B cell (primary cell): ENCODE measurements at regions not wholly inside any gene's neighbourhood (a gene's known extent, or its start where the extent isn't known, plus 50 kb on each side); places are given as distances from the start of the nearest gene placed in this dataset.

Experiments
- ATAC-seq: fragments of 200-7000 bp; cut with Tn5 transposase; one replicate; pipeline ENCODE4 v1.10.0; 2021; ENCODE audit warnings: low read depth, mild to moderate bottlenecking, moderate number of reproducible peaks, moderate library complexity
- CTCF ChIA-PET: fragments of 350-600 bp; sonication (Branson Sonifier 250); formaldehyde crosslinking; loops from one replicate; lab custom pipeline; 2021; ENCODE audit warnings: antibody characterized with exemption, inconsistent platforms; lab: Charles Lee
- POLR2A ChIA-PET: fragments of 350-600 bp; sonication (Branson Sonifier 250); formaldehyde crosslinking; loops from one replicate; lab custom pipeline; 2021; ENCODE audit warnings: antibody characterized with exemption; lab: Charles Lee
- DNase-seq: peaks from one replicate; pipeline ENCODE4 v3.0.0; 2013
- H2AFZ ChIP-seq: 2 replicates; pipeline ENCODE4 v1.6.1; 2012; ENCODE audit warnings: mild to moderate bottlenecking, low read depth, low read length; ENCODE audit not compliant: insufficient read depth, poor library complexity, severe bottlenecking
- H3K27ac ChIP-seq, 2 donors: 1 replicate in 1 of 2; 2 replicates in 1 of 2; pipeline ENCODE4 v1.5.1; 2012 to 2013; ENCODE audit warnings: low read length in 2 of 2, mild to moderate bottlenecking in 2 of 2, moderate library complexity in 1 of 2
- H3K27me3 ChIP-seq, 4 experiments: fragments of 200-600 bp in 1 of 4; sonication (generic) in 1 of 4; replicated peaks in 1 of 4; 1 replicate in 2 of 4; 2 replicates in 2 of 4; pipeline versions ENCODE4 v1.6.1 to v1.7.0; 2013 to 2016; ENCODE audit warnings: low read length in 3 of 4, mild to moderate bottlenecking in 2 of 4, mixed read lengths in 1 of 4, moderate library complexity in 1 of 4; ENCODE audit not compliant: insufficient read depth in 4 of 4, control insufficient read depth in 3 of 4; ENCODE audit errors: control extremely low read depth in 1 of 4
- H3K36me3 ChIP-seq, 2 experiments: replicated peaks in 1 of 2; 1 replicate in 1 of 2; 2 replicates in 1 of 2; pipeline versions ENCODE4 v1.6.1 to v1.7.1; 2013; ENCODE audit warnings: low read length in 1 of 2; ENCODE audit not compliant: insufficient read depth in 2 of 2, control insufficient read depth in 1 of 2; ENCODE audit errors: control extremely low read depth in 1 of 2, extremely low read depth in 1 of 2
- H3K4me1 ChIP-seq, 2 donors: fragments of 200-600 bp in 1 of 2; sonication (generic) in 1 of 2; 1 replicate in 1 of 2; 2 replicates in 1 of 2; pipeline versions ENCODE4 v1.5.1 to v1.6.1; 2013 to 2017; ENCODE audit warnings: low read length in 2 of 2; ENCODE audit not compliant: control insufficient read depth in 2 of 2, insufficient read depth in 2 of 2
- H3K4me2 ChIP-seq: replicated peaks from 2 replicates; pipeline ENCODE3; 2012; ENCODE audit warnings: mild to moderate bottlenecking, low read depth, low read length; ENCODE audit not compliant: poor library complexity, severe bottlenecking
- H3K4me3 ChIP-seq, 5 experiments: fragments of 200-600 bp in 1 of 5; sonication (generic) in 1 of 5; 1 replicate in 3 of 5; 2 replicates in 2 of 5; pipeline versions ENCODE4 v1.5.1 to v1.7.0; 2011 to 2016; ENCODE audit warnings: low read length in 4 of 5, mild to moderate bottlenecking in 4 of 5, low read depth in 2 of 5, control low read depth in 1 of 5, moderate library complexity in 1 of 5; ENCODE audit not compliant: insufficient read depth in 1 of 5; ENCODE audit errors: control extremely low read depth in 1 of 5, extremely low read depth in 1 of 5
- H3K79me2 ChIP-seq: fragments of 200-600 bp; sonication (generic); one replicate; pipeline ENCODE4 v1.6.0; 2016; ENCODE audit warnings: low read length; ENCODE audit not compliant: control insufficient read depth, insufficient read depth
- H3K9ac ChIP-seq: fragments of 200-600 bp; sonication (generic); 2 replicates; pipeline ENCODE4 v1.6.1; 2017; ENCODE audit warnings: mild to moderate bottlenecking, low read length, moderate library complexity
- H3K9me3 ChIP-seq, 3 donors: one replicate each; pipeline versions ENCODE4 v1.6.1 to v1.7.1; 2013; ENCODE audit warnings: low read length in 2 of 3; ENCODE audit not compliant: control insufficient read depth in 2 of 3, insufficient read depth in 1 of 3; ENCODE audit errors: control extremely low read depth in 1 of 3
- H4K20me1 ChIP-seq: 2 replicates; pipeline ENCODE4 v1.6.0; 2012; ENCODE audit warnings: mild to moderate bottlenecking, low read length; ENCODE audit not compliant: insufficient read depth, control insufficient read depth, poor library complexity, severe bottlenecking
- H3K27ac Mint-ChIP-seq: one replicate; pipeline ENCODE4 v1.8.0; 2021; ENCODE audit warnings: mixed read lengths
- H3K27me3 Mint-ChIP-seq: one replicate; pipeline ENCODE4 v1.8.0; 2021; ENCODE audit warnings: mixed read lengths
- H3K4me1 Mint-ChIP-seq: one replicate; pipeline ENCODE4 v1.8.0; 2021; ENCODE audit warnings: mixed read lengths
- H3K4me3 Mint-ChIP-seq: one replicate; pipeline ENCODE4 v1.8.0; 2021; ENCODE audit warnings: mixed read lengths
- H3K9me3 Mint-ChIP-seq: one replicate; pipeline ENCODE4 v1.8.0; 2022; ENCODE audit warnings: mixed read lengths; ENCODE audit not compliant: insufficient read depth
- CTCF ChIP-seq: fragments of 200-600 bp; IDR thresholded peaks from one replicate; pipeline ENCODE4 v1.8.0; 2022; ENCODE audit warnings: antibody characterized with exemption, mild to moderate bottlenecking
- EZH2 ChIP-seq: IDR thresholded peaks from 2 replicates; pipeline ENCODE4 v1.6.1; 2012; ENCODE audit warnings: borderline replicate concordance, low read depth, mild to moderate bottlenecking, moderate library complexity, low read length; ENCODE audit not compliant: insufficient read depth, poor library complexity, severe bottlenecking
- WGBS: methylation state at CpG from one replicate; pipeline ENCODE4 v1.1.5; 2013; ENCODE audit warnings: missing lambda C conversion rate; ENCODE audit not compliant: insufficient coverage; 5-methylcytosine and 5-hydroxymethylcytosine counted together
- intact Hi-C: fragments of 100-400 bp; cut with micrococcal nuclease; formaldehyde crosslinking; loops from one replicate; pipeline ENCODE4 v1.10.0; 2022

- no peak overlapping the region for H3K4me3 ChIP-seq
- H3K9me3 Mint-ChIP-seq, result peaks cover 2% of the 10 kb centered on the region
- no peak overlapping the region for H3K27ac Mint-ChIP-seq
- ATAC-seq (no peak), DNase-seq (no peak)
- peaks cover 0 to 12% (median 0%) of the 10 kb centered on the region in 3 donors for H3K9me3 ChIP-seq
- H3K79me2 ChIP-seq, result no peaks in the 10 kb centered on the region
- no peaks in the 10 kb centered on the region for H3K27me3 Mint-ChIP-seq
- TF ChIP-seq EZH2 (no peak), CTCF (no peak)
- no peak overlapping the region for H3K27ac ChIP-seq
- no peaks in the 10 kb centered on the region for H3K27me3 ChIP-seq
- ChIA-PET CTCF (interaction anchor here (1.3 kb wide), 1 partner anchor 25 kb away, joined by 3 read pairs; no protein-coding TSS in a partner anchor), POLR2A (no interaction called here)
- no peaks in the 10 kb centered on the region for H3K4me1 ChIP-seq
- WGBS, result 64% methylated on average over 2 of the region's 3 CpGs
- H3K4me3 Mint-ChIP-seq, result no peak overlapping the region
- H3K4me1 Mint-ChIP-seq, result no peaks in the 10 kb centered on the region
- H3K9ac ChIP-seq, result no peak overlapping the region
- intact Hi-C loops, result no loop called here
- no peaks in the 10 kb centered on the region for H4K20me1 ChIP-seq
- no peak overlapping the region for H2AFZ ChIP-seq
- no peaks in the 10 kb centered on the region for H3K36me3 ChIP-seq
- no peak overlapping the region for H3K4me2 ChIP-seq
Observed at GRCh38 chr19:28932446-28932845, 280.5 kb downstream of the UQCRFS1 start.

DNA sequence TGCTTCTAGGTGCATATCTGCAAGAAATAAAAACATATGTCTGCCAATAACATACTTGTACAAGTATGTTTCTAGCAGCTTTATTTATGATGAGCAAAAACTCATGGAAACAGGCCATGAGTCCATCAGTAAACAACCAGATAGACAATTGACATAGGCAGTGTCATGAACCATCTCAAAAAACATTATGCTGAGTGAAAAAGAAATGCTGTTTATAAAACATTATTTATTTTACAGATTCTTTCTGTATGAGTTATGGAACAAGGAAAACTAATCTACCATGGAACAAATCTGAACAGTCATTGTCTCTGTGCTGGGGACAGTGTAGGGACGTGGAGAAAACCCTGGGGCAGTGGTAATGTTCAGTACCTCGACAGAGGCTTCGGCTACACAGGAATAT lies 283.9 kb downstream of the UQCRFS1 start:
- Histone ChIP-seq H3K27ac (no peak overlapping the region), H3K79me2 (no peaks in the 10 kb centered on the region), H3K4me1 (no peaks in the 10 kb centered on the region), H3K36me3 (no peaks in the 10 kb centered on the region), H3K9me3 (peaks cover 0 to 11% (median 0%) of the 10 kb centered on the region in 3 donors), H3K4me3 (no peak overlapping the region), H3K9ac (no peak overlapping the region), H2AFZ (no peak overlapping the region), H4K20me1 (no peaks in the 10 kb centered on the region), H3K27me3 (no peaks in the 10 kb centered on the region), H3K4me2 (no peak overlapping the region)
- Mint-ChIP-seq H3K27me3 (no peaks in the 10 kb centered on the region), H3K27ac (no peak overlapping the region), H3K4me1 (no peaks in the 10 kb centered on the region), H3K9me3 (peaks cover 2% of the 10 kb centered on the region), H3K4me3 (no peak overlapping the region)
- ChIA-PET POLR2A (no interaction called here), CTCF (no interaction called here)
- TF ChIP-seq EZH2, result no peak
- TF ChIP-seq CTCF, result no peak
- intact Hi-C loops, result no loop called here
- DNase-seq (no peak), ATAC-seq (no peak)
- no CpG with 5 or more reads among the region's 3 CpGs for WGBS
